Activated naive CD4-positive, alpha-beta T cell treated with anti-CD3 and anti-CD28 coated beads, Interleukin-2, amount 10 ng/mL, durations not matched to agents 7 days and 5 days (primary cell): ENCODE measurements at regions not wholly inside any gene's neighbourhood (a gene's known extent, or its start where the extent isn't known, plus 50 kb on each side); places are given as distances from the start of the nearest gene placed in this dataset.
"Not testable (repeated sequence)": the region's sequence is repeated elsewhere in the genome, so short reads cannot be mapped to it uniquely, and the experiment has no call there.

Experiments used
- CTCF ChIA-PET: fragments of 350-600 bp; sonication (Branson Sonifier 250); formaldehyde crosslinking; loops from one replicate; lab custom pipeline; 2021; ENCODE audit warnings: antibody characterized with exemption; lab: Charles Lee
- DNase-seq: peaks from one replicate; pipeline ENCODE4 v3.0.0-alpha.2; 2020
- H3K27ac Mint-ChIP-seq: one replicate; pipeline ENCODE4 v1.8.0; 2021; ENCODE audit warnings: mild to moderate bottlenecking, moderate library complexity, mixed read lengths
- H3K27me3 Mint-ChIP-seq: one replicate; pipeline ENCODE4 v1.8.0; 2021; ENCODE audit warnings: mild to moderate bottlenecking, mixed read lengths
- H3K36me3 Mint-ChIP-seq: one replicate; pipeline ENCODE4 v1.8.0; 2021; ENCODE audit warnings: mixed read lengths
- H3K4me1 Mint-ChIP-seq: one replicate; pipeline ENCODE4 v1.8.0; 2021; ENCODE audit warnings: mixed read lengths
- H3K4me3 Mint-ChIP-seq: one replicate; pipeline ENCODE4 v1.8.0; 2021; ENCODE audit warnings: mild to moderate bottlenecking, moderate library complexity, mixed read lengths
- H3K9me3 Mint-ChIP-seq: one replicate; pipeline ENCODE4 v1.8.0; 2021; ENCODE audit warnings: mixed read lengths

- no peak overlapping the region for H3K27ac Mint-ChIP-seq
- DNase-seq = no peak
- H3K36me3 Mint-ChIP-seq = no peaks in the 10 kb centered on the region
- H3K27me3 Mint-ChIP-seq = no peaks in the 10 kb centered on the region
- no peaks in the 10 kb centered on the region for H3K4me1 Mint-ChIP-seq
- no peak overlapping the region for H3K4me3 Mint-ChIP-seq
- CTCF ChIA-PET = no interaction called here
- H3K9me3 Mint-ChIP-seq = peaks cover 30% of the 10 kb centered on the region
These were observed 778.6 kb downstream of the KCNJ2 start for GRCh38 chr17:70947636-70948565.

GRCh38 chr17:70953140-70953539, 783.8 kb downstream of the KCNJ2 start:
- CTCF ChIA-PET, H3K4me3 Mint-ChIP-seq, DNase-seq, H3K27me3 Mint-ChIP-seq, H3K36me3 Mint-ChIP-seq, H3K27ac Mint-ChIP-seq, H3K4me1 Mint-ChIP-seq: not testable (repeated sequence)
- peaks cover 23% of the 10 kb centered on the region for H3K9me3 Mint-ChIP-seq

- H3K4me1 Mint-ChIP-seq = no peaks in the 10 kb centered on the region
- no peaks in the 10 kb centered on the region for H3K27me3 Mint-ChIP-seq
- CTCF ChIA-PET = no interaction called here
- H3K4me3 Mint-ChIP-seq = no peak overlapping the region
- peaks cover 13% of the 10 kb centered on the region for H3K9me3 Mint-ChIP-seq
- no peaks in the 10 kb centered on the region for H3K36me3 Mint-ChIP-seq
- H3K27ac Mint-ChIP-seq = no peak overlapping the region
- DNase-seq = no peak
These were observed 786.1 kb downstream of the KCNJ2 start for GRCh38 chr17:70955441-70955840.

DNA sequence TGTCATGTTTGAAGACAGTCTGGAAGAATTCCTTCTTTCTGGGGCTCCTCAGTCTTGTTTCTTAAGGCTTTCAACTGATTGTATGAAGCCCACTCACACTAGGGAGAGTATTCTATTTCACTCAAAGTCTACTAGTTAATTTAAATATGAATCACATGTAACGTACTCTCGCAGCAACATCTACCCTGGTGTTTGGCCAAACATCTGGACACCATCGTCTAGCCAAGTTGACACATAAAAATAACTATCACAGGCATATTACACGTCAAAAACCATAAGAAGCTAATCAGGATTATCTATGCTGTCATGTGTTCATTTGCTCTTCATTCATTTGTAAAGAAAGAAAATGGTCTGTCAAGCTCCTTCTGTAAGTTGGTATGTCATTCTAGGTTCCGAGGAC, 787.4 kb downstream of the KCNJ2 start:
- H3K27ac Mint-ChIP-seq = no peak overlapping the region
- H3K4me1 Mint-ChIP-seq = no peaks in the 10 kb centered on the region
- H3K36me3 Mint-ChIP-seq = no peaks in the 10 kb centered on the region
- no peak overlapping the region for H3K4me3 Mint-ChIP-seq
- no peak for DNase-seq
- peaks cover 7% of the 10 kb centered on the region for H3K9me3 Mint-ChIP-seq
- no peaks in the 10 kb centered on the region for H3K27me3 Mint-ChIP-seq
- CTCF ChIA-PET = no interaction called here

DNA sequence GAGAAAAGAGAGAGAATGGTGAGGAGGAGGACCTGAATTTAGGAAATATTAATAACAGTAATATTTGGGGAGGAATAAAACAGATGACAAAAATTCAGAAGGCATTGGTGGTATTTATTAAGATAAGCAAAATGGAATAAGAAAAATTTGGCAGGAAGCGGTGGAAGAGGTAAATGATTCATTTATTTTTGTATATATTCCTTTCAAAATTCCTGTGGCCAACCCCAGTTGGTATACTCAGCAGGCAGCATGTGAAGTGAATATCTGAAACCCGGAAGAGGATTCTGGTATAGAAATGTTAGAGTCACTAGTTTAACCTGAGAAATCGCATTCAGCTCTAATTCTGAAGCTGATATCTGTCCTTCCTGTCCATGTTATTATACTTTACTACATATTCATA, 792.0 kb downstream of the KCNJ2 start:
- Mint-ChIP-seq H3K9me3 (peaks cover 4% of the 10 kb centered on the region), H3K27me3 (no peaks in the 10 kb centered on the region), H3K4me3 (no peak overlapping the region), H3K36me3 (no peaks in the 10 kb centered on the region), H3K27ac (no peak overlapping the region), H3K4me1 (no peaks in the 10 kb centered on the region)
- no peak for DNase-seq
- CTCF ChIA-PET = no interaction called here

DNA sequence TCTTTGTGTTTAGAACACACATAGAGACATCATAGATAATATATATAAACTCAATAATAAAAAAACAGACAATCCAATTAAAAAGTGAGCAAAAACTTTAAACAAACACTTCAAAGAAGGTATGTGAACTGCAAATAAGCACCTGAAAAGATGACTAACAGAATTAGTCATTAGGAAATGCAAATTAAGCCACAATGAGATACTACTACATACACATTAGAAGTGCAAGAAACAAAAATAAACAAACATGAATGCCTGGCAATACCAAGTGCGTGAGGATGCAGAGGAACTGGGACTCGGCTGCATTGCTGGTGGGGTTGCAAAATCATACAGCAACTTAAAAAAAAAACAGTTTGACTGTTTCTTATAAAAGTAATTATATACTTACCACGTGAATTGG, 799.0 kb downstream of the KCNJ2 start:
- Mint-ChIP-seq H3K9me3 (peaks cover 14% of the 10 kb centered on the region), H3K27ac (no peak overlapping the region), H3K27me3 (no peaks in the 10 kb centered on the region), H3K4me1 (no peaks in the 10 kb centered on the region), H3K4me3 (no peak overlapping the region), H3K36me3 (no peaks in the 10 kb centered on the region)
- CTCF ChIA-PET = no interaction called here
- DNase-seq = no peak

- peaks cover 9% of the 10 kb centered on the region for H3K9me3 Mint-ChIP-seq
- no peaks in the 10 kb centered on the region for H3K4me1 Mint-ChIP-seq
- no peak overlapping the region for H3K4me3 Mint-ChIP-seq
- CTCF ChIA-PET = interaction anchor here (0.6 kb wide), 1 partner anchor 661 kb away, joined by 4 read pairs; no protein-coding TSS in a partner anchor
- H3K27ac Mint-ChIP-seq = no peak overlapping the region
- no peaks in the 10 kb centered on the region for H3K36me3 Mint-ChIP-seq
- H3K27me3 Mint-ChIP-seq = no peaks in the 10 kb centered on the region
- no peak for DNase-seq
These were observed 800.2 kb downstream of the KCNJ2 start for GRCh38 chr17:70969521-70970034.

DNA sequence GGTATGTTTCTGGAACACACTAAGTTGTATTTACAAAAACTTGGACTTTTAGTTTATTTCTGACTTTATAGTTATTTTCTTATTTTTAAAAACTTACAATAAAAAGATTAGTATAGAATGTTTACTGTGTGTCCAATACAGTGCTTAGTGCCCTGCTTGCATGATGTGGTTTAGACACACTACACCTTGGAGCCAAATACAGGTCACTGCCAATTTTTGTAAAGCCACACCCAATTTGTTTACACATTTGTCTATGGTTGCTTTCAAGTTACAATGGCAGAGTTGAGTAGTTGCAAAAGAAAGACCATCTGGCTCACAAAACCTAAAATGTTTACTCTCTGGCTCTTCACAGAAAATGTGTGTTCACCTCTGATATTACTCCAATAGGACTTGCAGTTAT, 807.1 kb downstream of the KCNJ2 start:
- H3K4me3 Mint-ChIP-seq = no peak overlapping the region

GRCh38 chr17:70984873-70985272, 815.5 kb downstream of the KCNJ2 start:
- peaks cover 35% of the 10 kb centered on the region for H3K9me3 Mint-ChIP-seq
- CTCF ChIA-PET = no interaction called here
- no peaks in the 10 kb centered on the region for H3K36me3 Mint-ChIP-seq
- no peaks in the 10 kb centered on the region for H3K27me3 Mint-ChIP-seq
- H3K4me1 Mint-ChIP-seq = no peaks in the 10 kb centered on the region
- no peak for DNase-seq
- H3K4me3 Mint-ChIP-seq = no peak overlapping the region
- no peak overlapping the region for H3K27ac Mint-ChIP-seq

More for the DNA sequence above, 807.1 kb downstream of the KCNJ2 start:
- H3K9me3 Mint-ChIP-seq = peaks cover 16% of the 10 kb centered on the region
- DNase-seq = no peak
- CTCF ChIA-PET = no interaction called here
- H3K4me1 Mint-ChIP-seq = no peaks in the 10 kb centered on the region
- H3K27me3 Mint-ChIP-seq = no peaks in the 10 kb centered on the region
- H3K27ac Mint-ChIP-seq = no peak overlapping the region
- no peaks in the 10 kb centered on the region for H3K36me3 Mint-ChIP-seq

DNA sequence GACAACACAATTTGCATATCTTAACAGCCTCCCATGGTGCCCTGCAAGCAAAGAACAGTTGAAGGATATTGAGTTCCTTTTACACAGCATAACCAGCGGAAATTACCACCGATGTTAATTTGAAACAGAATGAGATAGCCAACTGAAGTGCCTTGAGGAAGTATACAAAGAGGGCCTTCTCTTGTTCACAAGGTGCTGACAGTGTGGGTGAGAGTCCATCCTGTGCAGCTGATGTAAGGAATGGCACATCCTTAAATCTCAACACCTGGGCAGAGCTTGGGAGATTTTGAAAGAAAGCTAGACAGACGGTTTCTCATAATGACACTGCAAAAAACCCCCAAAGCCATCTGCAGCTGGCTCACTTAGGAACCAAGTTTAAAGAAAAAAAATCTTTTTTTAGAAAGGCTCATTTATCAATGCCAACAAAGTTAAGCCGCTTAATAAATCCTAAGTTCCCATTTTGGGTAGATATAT, 818.6 kb downstream of the KCNJ2 start:
- no peaks in the 10 kb centered on the region for H3K36me3 Mint-ChIP-seq
- CTCF ChIA-PET = no interaction called here
- no peak overlapping the region for H3K27ac Mint-ChIP-seq
- no peaks in the 10 kb centered on the region for H3K27me3 Mint-ChIP-seq
- H3K9me3 Mint-ChIP-seq = peaks cover 38% of the 10 kb centered on the region
- H3K4me3 Mint-ChIP-seq = no peak overlapping the region
- no peak for DNase-seq
- H3K4me1 Mint-ChIP-seq = no peaks in the 10 kb centered on the region

GRCh38 chr17:70988622-70989021, 819.3 kb downstream of the KCNJ2 start:
- Mint-ChIP-seq H3K9me3 (peaks cover 31% of the 10 kb centered on the region), H3K27ac (no peak overlapping the region), H3K4me3 (no peak overlapping the region)

GRCh38 chr17:70989280-70989679, 819.9 kb downstream of the KCNJ2 start:
- no peak overlapping the region for H3K27ac Mint-ChIP-seq
- H3K9me3 Mint-ChIP-seq = peaks cover 30% of the 10 kb centered on the region
- no peaks in the 10 kb centered on the region for H3K27me3 Mint-ChIP-seq
- no peak overlapping the region for H3K4me3 Mint-ChIP-seq
- H3K4me1 Mint-ChIP-seq = no peaks in the 10 kb centered on the region
- DNase-seq = no peak
- no peaks in the 10 kb centered on the region for H3K36me3 Mint-ChIP-seq
- CTCF ChIA-PET = no interaction called here

More at GRCh38 chr17:70988622-70989021, 819.3 kb downstream of the KCNJ2 start:
- Mint-ChIP-seq H3K4me1 (no peaks in the 10 kb centered on the region), H3K27me3 (no peaks in the 10 kb centered on the region), H3K36me3 (no peaks in the 10 kb centered on the region)
- no peak for DNase-seq
- CTCF ChIA-PET = no interaction called here

- no peaks in the 10 kb centered on the region for H3K4me1 Mint-ChIP-seq
- no peak overlapping the region for H3K27ac Mint-ChIP-seq
- H3K27me3 Mint-ChIP-seq = no peaks in the 10 kb centered on the region
- peaks cover 9% of the 10 kb centered on the region for H3K9me3 Mint-ChIP-seq
- no peaks in the 10 kb centered on the region for H3K36me3 Mint-ChIP-seq
- no peak overlapping the region for H3K4me3 Mint-ChIP-seq
- CTCF ChIA-PET = no interaction called here
- DNase-seq = no peak
These were observed 824.9 kb downstream of the KCNJ2 start for GRCh38 chr17:70994194-70994593.

DNA sequence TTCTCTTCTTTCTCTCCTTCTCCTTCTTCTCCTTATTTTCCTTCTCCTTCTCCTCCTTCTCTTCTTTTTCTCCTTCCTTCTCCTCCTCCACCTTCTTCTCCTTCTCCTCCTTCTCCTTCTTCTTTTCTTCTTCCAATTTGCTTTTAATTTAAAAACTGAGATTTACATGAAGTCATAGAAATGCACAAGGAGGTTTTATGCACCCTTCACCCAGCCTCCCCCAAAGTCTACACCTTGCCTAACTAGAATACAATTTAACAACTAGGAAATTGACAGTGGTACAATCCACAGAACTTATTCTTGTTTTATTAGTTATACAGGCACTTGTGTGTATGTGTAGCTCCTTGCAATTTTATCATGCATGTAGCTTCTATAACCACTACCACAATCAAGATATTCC, 826.7 kb downstream of the KCNJ2 start:
- Mint-ChIP-seq H3K4me1 (no peaks in the 10 kb centered on the region), H3K36me3 (no peaks in the 10 kb centered on the region), H3K4me3 (no peak overlapping the region), H3K27me3 (no peaks in the 10 kb centered on the region), H3K27ac (no peak overlapping the region), H3K9me3 (peaks cover 6% of the 10 kb centered on the region)
- DNase-seq = no peak
- CTCF ChIA-PET = no interaction called here

DNA sequence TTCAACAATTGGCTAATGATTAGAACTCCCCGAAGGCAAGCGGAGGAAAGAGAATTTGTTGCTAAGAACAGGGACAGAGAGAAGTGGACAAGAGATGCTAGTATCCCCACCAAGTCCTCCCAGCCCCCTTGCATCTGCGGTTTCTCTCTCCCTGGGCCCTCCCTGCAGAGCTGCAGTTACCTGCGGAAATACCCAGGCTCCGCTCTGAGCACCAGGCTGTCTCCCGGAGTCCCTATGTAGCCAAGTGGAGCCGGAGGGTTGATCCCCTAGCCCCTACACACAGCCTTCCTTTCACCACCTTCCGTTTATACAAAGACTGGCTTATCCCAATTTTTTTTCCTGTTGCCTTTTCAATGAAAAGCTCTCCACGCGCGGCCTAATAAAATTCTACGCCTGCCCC, 834.4 kb downstream of the KCNJ2 start:
- Mint-ChIP-seq H3K27ac (no peak overlapping the region), H3K36me3 (no peaks in the 10 kb centered on the region), H3K9me3 (peaks cover 8% of the 10 kb centered on the region), H3K4me3 (no peak overlapping the region), H3K4me1 (no peaks in the 10 kb centered on the region), H3K27me3 (no peaks in the 10 kb centered on the region)
- DNase-seq = no peak
- CTCF ChIA-PET = no interaction called here
